HL-60 (cell line): ENCODE measurements at regions not wholly inside any gene's neighbourhood (a gene's known extent, or its start where the extent isn't known, plus 50 kb on each side); places are given as distances from the start of the nearest gene placed in this dataset.

Experiments used
- DNase-seq, 2 experiments: peaks; one replicate each; pipeline ENCODE4 v3.0.0-alpha.2; 2010 to 2020; ENCODE audit warnings: low read depth in 1 of 2, low spot score in 1 of 2
- H3K27ac ChIP-seq: fragments of 250-450 bp; sonication (Bioruptor Pico); replicated peaks from 2 replicates; pipeline ENCODE4 v1.5.1; 2020; ENCODE audit warnings: mild to moderate bottlenecking, moderate library complexity
- H3K27me3 ChIP-seq: fragments of 250-450 bp; sonication (Bioruptor Pico); 2 replicates; pipeline ENCODE4 v1.5.1; 2021; ENCODE audit warnings: mild to moderate bottlenecking, moderate library complexity; ENCODE audit not compliant: insufficient read depth, poor library complexity, severe bottlenecking
- H3K4me3 ChIP-seq: replicated peaks from 2 replicates; pipeline ENCODE4 v1.5.1; 2011; ENCODE audit warnings: mild to moderate bottlenecking, control low read depth, low read length; ENCODE audit not compliant: insufficient read depth
- CTCF ChIP-seq: IDR thresholded peaks from one replicate; pipeline ENCODE4 v1.5.1; 2011; ENCODE audit warnings: low read length, control low read depth, inconsistent platforms; ENCODE audit not compliant: insufficient read depth
- GABPA ChIP-seq: IDR thresholded peaks from 2 replicates; pipeline ENCODE4 v1.6.1; 2012; ENCODE audit warnings: low read depth
- POLR2AphosphoS5 ChIP-seq: IDR thresholded peaks from 2 replicates; pipeline ENCODE4 v1.6.1; 2012; ENCODE audit warnings: low read depth
- REST ChIP-seq: IDR thresholded peaks from 2 replicates; pipeline ENCODE4 v1.6.1; 2012; ENCODE audit warnings: low read depth; ENCODE audit not compliant: insufficient replicate concordance
- SPI1 ChIP-seq: IDR thresholded peaks from 2 replicates; pipeline ENCODE4 v1.6.1; 2012; ENCODE audit warnings: low read depth, mild to moderate bottlenecking, borderline replicate concordance

GRCh38 chr2:208545403-208546042 is 138.9 kb downstream of the PTH2R start:
- Histone ChIP-seq H3K27me3 (no peaks in the 10 kb centered on the region), H3K27ac (no peak overlapping the region), H3K4me3 (no peak overlapping the region)
- no peak for TF ChIP-seq CTCF
- no peak for TF ChIP-seq GABPA
- TF ChIP-seq REST, result no peak
- TF ChIP-seq SPI1, result no peak
- no peak for TF ChIP-seq POLR2AphosphoS5
- DNase-seq, result no peak

GRCh38 chr2:208546107-208546506 is 139.5 kb downstream of the PTH2R start:
- TF ChIP-seq REST (no peak), GABPA (no peak), POLR2AphosphoS5 (no peak), SPI1 (no peak), CTCF (no peak)

GRCh38 chr2:208546860-208547650 is 140.5 kb downstream of the PTH2R start:
- Histone ChIP-seq H3K4me3 (no peak overlapping the region), H3K27me3 (no peaks in the 10 kb centered on the region), H3K27ac (no peak overlapping the region)
- no peak for TF ChIP-seq POLR2AphosphoS5
- DNase-seq, result no peak

More at GRCh38 chr2:208546107-208546506, 139.5 kb downstream of the PTH2R start:
- Histone ChIP-seq H3K4me3 (no peak overlapping the region), H3K27me3 (no peaks in the 10 kb centered on the region), H3K27ac (no peak overlapping the region)
- no peak for DNase-seq

GRCh38 chr2:208548700-208549099 is 142.1 kb downstream of the PTH2R start:
- H3K4me3 ChIP-seq, result no peak overlapping the region
- no peak for DNase-seq
- no peaks in the 10 kb centered on the region for H3K27me3 ChIP-seq
- H3K27ac ChIP-seq, result no peak overlapping the region
- TF ChIP-seq SPI1 (no peak), CTCF (no peak), GABPA (no peak), REST (no peak), POLR2AphosphoS5 (no peak)
